H1 (cell line): ENCODE measurements at regions not wholly inside any gene's neighbourhood (a gene's known extent, or its start where the extent isn't known, plus 50 kb on each side); places are given as distances from the start of the nearest gene placed in this dataset.

Experiments used
- TCF12 ChIP-seq: IDR thresholded peaks from 2 replicates; pipeline ENCODE4 v1.6.1; 2011; ENCODE audit warnings: low read depth, mild to moderate bottlenecking, low read length
- TF ChIP-seq, protein P1 (sequence below): fragments of 300-600 bp; sonication (generic); IDR thresholded peaks from 2 replicates; pipeline ENCODE4 v1.7.1; 2012; ENCODE audit warnings: low read length, moderate library complexity, mild to moderate bottlenecking, inconsistent platforms; ENCODE audit not compliant: insufficient replicate concordance

DNA sequence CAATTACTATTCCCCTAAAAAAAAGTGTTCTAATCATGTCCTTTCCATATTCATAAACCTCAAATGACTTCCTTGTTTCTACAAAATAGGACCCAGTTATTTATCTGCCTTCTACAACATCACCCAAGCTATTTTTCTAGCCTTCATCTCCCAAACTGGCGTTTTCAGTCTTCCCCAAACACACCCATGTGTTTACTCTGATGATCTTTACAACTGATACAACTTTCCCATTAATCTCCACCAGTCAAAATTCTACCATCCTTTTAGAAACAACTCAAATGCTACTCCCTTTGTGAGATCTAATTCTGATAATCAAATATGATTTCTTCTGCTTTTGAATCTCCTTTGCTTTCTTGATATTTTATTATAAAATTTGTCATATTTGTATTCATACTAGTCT lies 114.5 kb downstream of the DUSP6 start (continued):
- TF ChIP-seq, protein P1, sequence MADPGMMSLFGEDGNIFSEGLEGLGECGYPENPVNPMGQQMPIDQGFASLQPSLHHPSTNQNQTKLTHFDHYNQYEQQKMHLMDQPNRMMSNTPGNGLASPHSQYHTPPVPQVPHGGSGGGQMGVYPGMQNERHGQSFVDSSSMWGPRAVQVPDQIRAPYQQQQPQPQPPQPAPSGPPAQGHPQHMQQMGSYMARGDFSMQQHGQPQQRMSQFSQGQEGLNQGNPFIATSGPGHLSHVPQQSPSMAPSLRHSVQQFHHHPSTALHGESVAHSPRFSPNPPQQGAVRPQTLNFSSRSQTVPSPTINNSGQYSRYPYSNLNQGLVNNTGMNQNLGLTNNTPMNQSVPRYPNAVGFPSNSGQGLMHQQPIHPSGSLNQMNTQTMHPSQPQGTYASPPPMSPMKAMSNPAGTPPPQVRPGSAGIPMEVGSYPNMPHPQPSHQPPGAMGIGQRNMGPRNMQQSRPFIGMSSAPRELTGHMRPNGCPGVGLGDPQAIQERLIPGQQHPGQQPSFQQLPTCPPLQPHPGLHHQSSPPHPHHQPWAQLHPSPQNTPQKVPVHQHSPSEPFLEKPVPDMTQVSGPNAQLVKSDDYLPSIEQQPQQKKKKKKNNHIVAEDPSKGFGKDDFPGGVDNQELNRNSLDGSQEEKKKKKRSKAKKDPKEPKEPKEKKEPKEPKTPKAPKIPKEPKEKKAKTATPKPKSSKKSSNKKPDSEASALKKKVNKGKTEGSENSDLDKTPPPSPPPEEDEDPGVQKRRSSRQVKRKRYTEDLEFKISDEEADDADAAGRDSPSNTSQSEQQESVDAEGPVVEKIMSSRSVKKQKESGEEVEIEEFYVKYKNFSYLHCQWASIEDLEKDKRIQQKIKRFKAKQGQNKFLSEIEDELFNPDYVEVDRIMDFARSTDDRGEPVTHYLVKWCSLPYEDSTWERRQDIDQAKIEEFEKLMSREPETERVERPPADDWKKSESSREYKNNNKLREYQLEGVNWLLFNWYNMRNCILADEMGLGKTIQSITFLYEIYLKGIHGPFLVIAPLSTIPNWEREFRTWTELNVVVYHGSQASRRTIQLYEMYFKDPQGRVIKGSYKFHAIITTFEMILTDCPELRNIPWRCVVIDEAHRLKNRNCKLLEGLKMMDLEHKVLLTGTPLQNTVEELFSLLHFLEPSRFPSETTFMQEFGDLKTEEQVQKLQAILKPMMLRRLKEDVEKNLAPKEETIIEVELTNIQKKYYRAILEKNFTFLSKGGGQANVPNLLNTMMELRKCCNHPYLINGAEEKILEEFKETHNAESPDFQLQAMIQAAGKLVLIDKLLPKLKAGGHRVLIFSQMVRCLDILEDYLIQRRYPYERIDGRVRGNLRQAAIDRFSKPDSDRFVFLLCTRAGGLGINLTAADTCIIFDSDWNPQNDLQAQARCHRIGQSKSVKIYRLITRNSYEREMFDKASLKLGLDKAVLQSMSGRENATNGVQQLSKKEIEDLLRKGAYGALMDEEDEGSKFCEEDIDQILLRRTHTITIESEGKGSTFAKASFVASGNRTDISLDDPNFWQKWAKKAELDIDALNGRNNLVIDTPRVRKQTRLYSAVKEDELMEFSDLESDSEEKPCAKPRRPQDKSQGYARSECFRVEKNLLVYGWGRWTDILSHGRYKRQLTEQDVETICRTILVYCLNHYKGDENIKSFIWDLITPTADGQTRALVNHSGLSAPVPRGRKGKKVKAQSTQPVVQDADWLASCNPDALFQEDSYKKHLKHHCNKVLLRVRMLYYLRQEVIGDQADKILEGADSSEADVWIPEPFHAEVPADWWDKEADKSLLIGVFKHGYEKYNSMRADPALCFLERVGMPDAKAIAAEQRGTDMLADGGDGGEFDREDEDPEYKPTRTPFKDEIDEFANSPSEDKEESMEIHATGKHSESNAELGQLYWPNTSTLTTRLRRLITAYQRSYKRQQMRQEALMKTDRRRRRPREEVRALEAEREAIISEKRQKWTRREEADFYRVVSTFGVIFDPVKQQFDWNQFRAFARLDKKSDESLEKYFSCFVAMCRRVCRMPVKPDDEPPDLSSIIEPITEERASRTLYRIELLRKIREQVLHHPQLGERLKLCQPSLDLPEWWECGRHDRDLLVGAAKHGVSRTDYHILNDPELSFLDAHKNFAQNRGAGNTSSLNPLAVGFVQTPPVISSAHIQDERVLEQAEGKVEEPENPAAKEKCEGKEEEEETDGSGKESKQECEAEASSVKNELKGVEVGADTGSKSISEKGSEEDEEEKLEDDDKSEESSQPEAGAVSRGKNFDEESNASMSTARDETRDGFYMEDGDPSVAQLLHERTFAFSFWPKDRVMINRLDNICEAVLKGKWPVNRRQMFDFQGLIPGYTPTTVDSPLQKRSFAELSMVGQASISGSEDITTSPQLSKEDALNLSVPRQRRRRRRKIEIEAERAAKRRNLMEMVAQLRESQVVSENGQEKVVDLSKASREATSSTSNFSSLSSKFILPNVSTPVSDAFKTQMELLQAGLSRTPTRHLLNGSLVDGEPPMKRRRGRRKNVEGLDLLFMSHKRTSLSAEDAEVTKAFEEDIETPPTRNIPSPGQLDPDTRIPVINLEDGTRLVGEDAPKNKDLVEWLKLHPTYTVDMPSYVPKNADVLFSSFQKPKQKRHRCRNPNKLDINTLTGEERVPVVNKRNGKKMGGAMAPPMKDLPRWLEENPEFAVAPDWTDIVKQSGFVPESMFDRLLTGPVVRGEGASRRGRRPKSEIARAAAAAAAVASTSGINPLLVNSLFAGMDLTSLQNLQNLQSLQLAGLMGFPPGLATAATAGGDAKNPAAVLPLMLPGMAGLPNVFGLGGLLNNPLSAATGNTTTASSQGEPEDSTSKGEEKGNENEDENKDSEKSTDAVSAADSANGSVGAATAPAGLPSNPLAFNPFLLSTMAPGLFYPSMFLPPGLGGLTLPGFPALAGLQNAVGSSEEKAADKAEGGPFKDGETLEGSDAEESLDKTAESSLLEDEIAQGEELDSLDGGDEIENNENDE: no peak
- TF ChIP-seq TCF12: no peak
- TF ChIP-seq, all 59 proteins: peak for 0
